HG02678 (cell line): ENCODE measurements at regions not wholly inside any gene's neighbourhood (a gene's known extent, or its start where the extent isn't known, plus 50 kb on each side); places are given as distances from the start of the nearest gene placed in this dataset.

Source experiments
- ATAC-seq: cut with Tn5 transposase; IDR thresholded peaks from one replicate; pipeline ENCODE4 v1.9.1; 2021; ENCODE audit warnings: mild to moderate bottlenecking, moderate library complexity; ENCODE audit not compliant: unreplicated experiment

GRCh38 chr3:76940181-76940770 is 99.6 kb upstream of the ROBO2 start:
- ATAC-seq: no peak

DNA sequence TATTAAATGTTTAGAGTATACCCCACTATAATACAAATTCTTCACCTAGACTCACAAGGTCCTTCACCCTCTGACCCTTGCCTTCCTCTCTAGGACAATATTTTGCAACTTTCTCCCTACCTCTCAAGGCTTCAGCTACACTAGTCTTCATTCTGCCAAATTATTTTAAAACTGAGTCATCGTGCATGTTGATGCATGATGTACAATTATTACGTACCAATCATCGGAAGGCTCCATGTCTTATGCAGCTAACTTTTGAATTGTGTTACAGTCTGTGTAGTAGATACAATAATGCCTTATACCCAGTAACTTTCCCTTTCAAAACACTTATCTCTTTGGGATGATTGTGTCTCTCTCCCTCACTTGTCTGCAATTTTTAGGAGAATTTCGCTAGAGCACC is 98.5 kb upstream of the ROBO2 start:
- no peak for ATAC-seq

GRCh38 chr3:76942101-76942500 is 97.8 kb upstream of the ROBO2 start:
- ATAC-seq: no peak

DNA sequence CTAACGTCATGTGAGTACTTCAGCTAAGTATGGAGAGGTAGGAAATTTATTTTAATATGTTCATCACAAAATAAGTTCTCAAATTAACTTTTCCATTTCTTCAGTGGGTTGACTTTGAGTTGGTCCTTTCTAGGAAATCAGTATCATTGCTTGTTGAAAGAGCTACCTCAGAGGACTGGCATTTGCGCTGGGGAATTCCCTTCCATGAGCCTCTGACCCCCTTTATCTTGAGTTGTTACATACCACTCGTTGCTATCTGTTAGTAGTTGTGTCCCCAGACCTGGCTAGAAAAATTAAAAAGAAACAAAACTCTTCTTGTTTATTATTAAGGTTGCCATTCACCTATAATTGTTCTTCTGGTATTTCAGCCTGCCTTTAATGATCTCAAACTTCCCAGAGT is 96.8 kb upstream of the ROBO2 start:
- no peak for ATAC-seq

DNA sequence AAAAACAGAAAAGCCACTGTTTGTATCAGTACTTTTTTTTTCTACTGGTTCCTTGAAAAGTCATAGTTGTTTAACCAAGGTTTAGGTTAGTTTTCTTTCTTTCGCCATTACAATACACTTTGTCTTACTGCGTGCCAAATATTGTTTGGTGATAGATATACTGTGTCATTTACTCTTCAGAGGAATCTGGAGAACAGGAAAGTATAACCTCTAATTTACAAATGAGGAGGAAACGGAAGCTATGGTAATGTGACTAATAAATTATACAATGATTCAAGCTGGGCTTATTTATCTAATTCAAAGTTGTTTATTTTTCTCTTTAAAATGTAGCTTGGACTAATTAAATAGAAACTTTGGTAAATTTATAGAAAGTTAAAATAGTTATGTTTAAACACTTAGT is 96.2 kb upstream of the ROBO2 start:
- no peak for ATAC-seq

DNA sequence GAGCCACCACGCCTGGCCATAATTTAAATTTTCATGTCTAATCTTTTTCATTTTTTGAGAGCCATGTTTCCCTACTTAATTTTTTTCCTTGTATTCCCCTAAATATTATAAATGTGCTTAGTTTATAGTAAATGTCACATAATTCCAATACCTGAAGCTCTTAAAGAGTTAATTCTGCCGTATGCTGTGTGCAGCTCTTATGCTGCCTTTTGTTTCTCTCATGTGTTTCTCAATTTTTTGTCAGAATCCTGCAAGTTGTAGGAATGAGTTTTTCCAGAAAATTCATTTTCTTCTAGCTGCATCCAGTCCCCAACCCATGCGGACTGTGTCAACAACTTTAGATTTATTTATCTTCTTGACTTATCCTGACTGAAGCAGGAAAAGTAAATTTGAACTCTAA is 90.9 kb upstream of the ROBO2 start:
- ATAC-seq: no peak

DNA sequence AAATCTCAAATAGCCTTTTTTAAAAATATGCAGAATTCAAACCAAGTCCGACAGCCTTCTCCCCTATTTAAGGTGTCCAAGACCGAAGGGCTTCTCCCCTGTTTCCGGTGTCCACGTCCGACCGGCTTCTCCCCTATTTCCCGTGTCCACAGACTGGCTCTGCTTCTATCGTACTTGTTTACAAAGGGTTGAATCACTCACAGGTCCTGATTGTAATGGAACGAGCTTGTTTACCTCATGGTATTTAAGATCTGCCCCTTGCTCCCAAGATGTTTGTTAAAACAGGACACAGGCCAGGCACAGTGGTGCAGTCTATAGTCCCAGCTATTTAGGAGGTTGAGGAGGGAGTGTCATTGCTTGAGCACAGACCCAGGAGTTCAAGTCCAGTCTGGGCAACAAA is 90.4 kb upstream of the ROBO2 start:
- ATAC-seq: no peak

DNA sequence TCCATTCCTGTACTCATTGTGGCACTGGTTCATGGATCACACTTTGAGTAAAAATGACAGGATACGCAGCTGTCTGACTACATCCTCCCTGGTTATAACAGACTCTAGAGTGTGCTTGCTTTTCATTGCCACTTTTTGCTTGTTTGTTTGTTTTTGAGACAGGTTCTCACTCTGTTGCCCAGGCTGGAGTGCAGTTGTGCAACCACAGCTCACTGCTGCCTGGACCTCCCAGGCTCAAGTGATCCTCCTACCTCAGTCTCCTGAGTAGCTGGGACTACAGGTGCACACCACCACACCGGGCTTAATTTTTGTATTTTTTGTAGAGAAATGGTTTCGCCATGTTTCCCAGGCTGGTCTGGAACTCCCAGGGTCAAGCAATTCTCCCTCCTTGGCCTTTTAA is 89.3 kb upstream of the ROBO2 start:
- no peak for ATAC-seq

DNA sequence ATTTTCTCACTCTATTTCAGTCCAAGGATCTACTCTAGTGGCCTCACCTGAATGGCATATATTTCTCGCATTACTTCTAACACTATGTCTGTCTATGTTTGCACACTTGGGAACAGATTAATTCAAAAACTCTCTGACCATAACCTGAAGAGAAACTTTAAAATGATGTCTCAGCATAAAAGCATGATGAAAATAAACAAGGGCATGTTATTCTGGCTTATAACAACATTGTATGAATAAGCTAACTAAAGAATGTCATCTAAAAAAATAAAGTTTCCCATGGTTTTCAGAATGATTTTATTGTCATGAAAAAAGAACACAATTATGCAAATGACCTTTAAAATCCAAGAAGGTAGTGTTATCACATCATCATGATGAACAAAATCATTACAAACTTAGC is 85.5 kb upstream of the ROBO2 start:
- no peak for ATAC-seq

DNA sequence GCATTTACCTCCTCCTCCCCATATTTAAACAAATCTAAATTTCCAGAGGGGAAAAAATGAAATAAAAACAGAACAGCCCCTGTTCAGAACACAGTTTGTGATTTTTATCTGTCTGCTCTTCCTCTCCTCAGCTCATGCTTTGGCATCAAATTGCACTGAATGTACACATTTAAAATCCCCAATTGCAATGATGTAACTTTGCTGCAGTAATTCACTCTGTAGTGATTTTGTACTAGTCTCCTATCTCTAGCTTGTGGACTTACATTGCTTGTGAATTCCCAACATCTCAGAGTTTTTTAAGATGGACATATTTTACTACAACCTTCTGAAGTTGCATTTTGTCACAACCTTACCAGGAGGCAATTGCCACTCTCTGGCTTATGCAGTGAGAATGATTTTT is 81.6 kb upstream of the ROBO2 start:
- ATAC-seq: no peak

GRCh38 chr3:76958861-76959260 is 81.0 kb upstream of the ROBO2 start:
- ATAC-seq: no peak

- no peak for ATAC-seq
These were observed 78.6 kb upstream of the ROBO2 start for GRCh38 chr3:76961284-76961683.

DNA sequence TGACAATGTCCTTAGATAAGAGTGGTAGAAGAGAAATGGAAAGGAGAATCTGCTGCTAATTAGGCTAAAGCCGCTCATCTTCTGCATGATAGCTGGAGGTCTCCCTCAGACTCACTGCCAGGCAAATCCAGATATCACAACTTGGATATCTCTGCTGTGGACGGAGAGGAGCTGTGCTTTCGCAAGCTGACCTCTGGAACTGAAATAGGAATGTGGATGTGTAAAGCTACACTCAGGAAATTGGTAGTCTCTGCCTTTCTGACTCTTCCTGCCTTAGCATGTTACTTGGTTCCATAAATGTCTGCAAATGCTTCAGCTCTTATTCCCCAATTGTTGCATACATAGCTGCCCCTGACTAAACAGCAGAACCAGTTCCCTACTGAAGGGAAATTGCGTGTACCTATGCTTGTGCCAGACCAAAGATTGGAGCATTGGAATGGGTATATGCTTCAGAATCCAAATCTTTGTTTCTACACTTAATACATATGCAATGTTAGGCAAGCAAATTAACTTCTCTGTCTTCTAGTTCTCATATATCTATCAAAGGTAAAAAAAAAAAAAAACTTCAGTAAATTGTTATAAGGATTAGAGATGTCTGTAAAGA is 74.7 kb upstream of the ROBO2 start:
- ATAC-seq: no peak

GRCh38 chr3:76969471-76969870 is 70.4 kb upstream of the ROBO2 start:
- no peak for ATAC-seq

- no peak for ATAC-seq
These were observed 69.8 kb upstream of the ROBO2 start for GRCh38 chr3:76969996-76970615.

DNA sequence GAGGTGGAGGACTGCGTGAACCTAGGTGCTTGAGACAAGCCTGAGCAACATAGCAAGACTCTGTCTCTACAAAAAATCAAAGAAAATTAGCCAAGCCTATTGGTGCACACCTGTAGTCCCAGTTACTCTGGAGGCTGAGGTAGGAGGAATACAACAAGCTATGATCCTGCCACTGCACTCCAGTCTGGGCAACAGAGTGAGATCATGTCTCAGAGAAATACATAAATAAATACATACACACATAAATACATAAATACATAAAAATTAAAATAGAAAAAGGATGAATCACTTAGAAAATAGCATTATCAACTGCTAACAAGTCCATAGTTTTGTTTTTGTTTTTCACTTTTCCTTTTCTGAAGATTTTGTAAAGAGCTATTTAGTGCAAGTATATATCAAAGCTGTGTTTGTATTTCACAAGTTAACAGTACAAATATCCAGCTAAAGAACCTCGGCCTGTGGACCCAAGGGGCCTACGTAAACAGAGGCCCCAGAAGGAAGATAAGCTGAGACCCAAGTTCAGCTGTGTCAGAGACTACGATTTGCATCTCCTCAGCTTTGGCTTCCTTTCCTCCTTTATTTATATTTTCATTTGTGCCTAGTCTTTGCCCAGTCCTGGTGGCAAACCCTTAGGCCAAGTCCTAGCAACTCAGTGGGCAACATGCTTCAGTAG is 67.1 kb upstream of the ROBO2 start:
- no peak for ATAC-seq

GRCh38 chr3:76976996-76977395 is 62.9 kb upstream of the ROBO2 start:
- ATAC-seq: no peak

- no peak for ATAC-seq
These were observed 54.3 kb upstream of the ROBO2 start for GRCh38 chr3:76985645-76986044.

GRCh38 chr3:76986876-76987474 is 52.9 kb upstream of the ROBO2 start:
- ATAC-seq: no peak
